IMR-90 (cell line): ENCODE measurements at regions not wholly inside any gene's neighbourhood (a gene's known extent, or its start where the extent isn't known, plus 50 kb on each side); places are given as distances from the start of the nearest gene placed in this dataset.

ENCODE experiments used
- BHLHE40 ChIP-seq: fragments of 150-350 bp; IDR thresholded peaks from 2 replicates; pipeline ENCODE4 v1.6.1; 2016; ENCODE audit warnings: mild to moderate bottlenecking, low read depth, low read length
- CEBPB ChIP-seq: IDR thresholded peaks from 2 replicates; pipeline ENCODE4 v1.6.1; 2012; ENCODE audit warnings: low read depth, low read length, improper control_type of control experiment
- CHD1 ChIP-seq: IDR thresholded peaks from 2 replicates; pipeline ENCODE4 v1.6.1; 2012; ENCODE audit warnings: low read depth, low read length, improper control_type of control experiment
- CTCF ChIP-seq: conservative IDR thresholded peaks from 2 replicates; pipeline ENCODE4 v1.5.1; 2012; ENCODE audit warnings: mild to moderate bottlenecking, low read depth, low read length, improper control_type of control experiment
- FOS ChIP-seq: fragments of 150-350 bp; IDR thresholded peaks from 2 replicates; pipeline ENCODE4 v1.6.1; 2016; ENCODE audit warnings: low read depth, low read length
- MAFK ChIP-seq: IDR thresholded peaks from 2 replicates; pipeline ENCODE4 v1.6.1; 2012; ENCODE audit warnings: low read depth, low read length, improper control_type of control experiment
- MXI1 ChIP-seq: IDR thresholded peaks from 2 replicates; pipeline ENCODE4 v1.6.1; 2012; ENCODE audit warnings: low read depth, mild to moderate bottlenecking, low read length, moderate library complexity, borderline replicate concordance
- POLR2A ChIP-seq: IDR thresholded peaks from 2 replicates; pipeline ENCODE4 v1.6.1; 2012; ENCODE audit warnings: mild to moderate bottlenecking, low read depth, low read length
- RAD21 ChIP-seq: IDR thresholded peaks from 2 replicates; pipeline ENCODE4 v1.6.1; 2012; ENCODE audit warnings: low read length, improper control_type of control experiment
- RCOR1 ChIP-seq: IDR thresholded peaks from 2 replicates; pipeline ENCODE4 v1.6.1; 2012; ENCODE audit warnings: mild to moderate bottlenecking, low read length, improper control_type of control experiment; ENCODE audit not compliant: insufficient replicate concordance
- RFX5 ChIP-seq: IDR thresholded peaks from 2 replicates; pipeline ENCODE4 v1.8.0; 2012; ENCODE audit warnings: low read depth, mild to moderate bottlenecking, low read length, moderate library complexity
- SMC3 ChIP-seq: fragments of 150-350 bp; IDR thresholded peaks from 2 replicates; pipeline ENCODE4 v1.6.1; 2016; ENCODE audit warnings: low read depth, mild to moderate bottlenecking, antibody characterized with exemption, low read length, moderate library complexity
- USF2 ChIP-seq: fragments of 150-350 bp; IDR thresholded peaks from 2 replicates; pipeline ENCODE4 v1.6.1; 2017; ENCODE audit warnings: mild to moderate bottlenecking, antibody characterized with exemption, low read length, low read depth

GRCh38 chr17:72523491-72523890 lies 402.7 kb downstream of the SOX9 start:
- TF ChIP-seq BHLHE40 (no peak), CTCF (no peak), RFX5 (no peak), CHD1 (no peak), POLR2A (no peak), RAD21 (no peak), USF2 (no peak), MXI1 (no peak), MAFK (no peak), CEBPB (no peak), SMC3 (no peak), RCOR1 (no peak), FOS (no peak)
